Endothelial cell of umbilical vein (primary cell): ENCODE measurements at regions not wholly inside any gene's neighbourhood (a gene's known extent, or its start where the extent isn't known, plus 50 kb on each side); places are given as distances from the start of the nearest gene placed in this dataset.

Source experiments
- BruUV-seq: library from RNA; stranded (reverse); fragments of 400-500 nt; replicated peaks from 2 replicates; lab custom pipeline; 2021; lab: Mats Ljungman, UMichigan
- CTCF ChIA-PET: fragments of 300-600, 350-600 bp; sonication (Branson Sonifier 250); formaldehyde crosslinking; loops from one replicate; lab custom pipeline; 2021; ENCODE audit warnings: antibody characterized with exemption, inconsistent platforms; lab: Charles Lee
- POLR2A ChIA-PET: fragments of 300-600, 350-600 bp; sonication (Branson Sonifier 250); formaldehyde crosslinking; loops from one replicate; lab custom pipeline; 2021; ENCODE audit warnings: antibody characterized with exemption, inconsistent platforms; lab: Charles Lee
- DNase-seq: peaks from one replicate; pipeline ENCODE4 v3.0.0-alpha.2; 2011; ENCODE audit warnings: low read depth, low spot score
- FAIRE-seq: peaks from 2 replicates; lab custom pipeline; 2011; peaks lifted over from hg19 to GRCh38; lab: Jason Lieb, UNC
- H2AFZ ChIP-seq: 2 replicates; pipeline ENCODE4 v1.6.0; 2012; ENCODE audit warnings: low read depth, low read length, control low read depth, inconsistent platforms
- H3K27ac ChIP-seq: 2 replicates; pipeline ENCODE4 v1.5.1; 2011; ENCODE audit warnings: low read depth, mild to moderate bottlenecking, control low read depth, low read length, moderate library complexity; ENCODE audit not compliant: insufficient read depth
- H3K27me3 ChIP-seq, 2 experiments: 2 replicates each; pipeline versions ENCODE4 v1.6.0 to v1.6.1; 2011; ENCODE audit warnings: low read length in 2 of 2, mixed read lengths in 1 of 2; ENCODE audit not compliant: control insufficient read depth in 2 of 2, insufficient read depth in 2 of 2
- H3K36me3 ChIP-seq, 2 experiments: 2 replicates in 1 of 2; 3 replicates in 1 of 2; pipeline ENCODE4 v1.5.1; 2011; ENCODE audit warnings: low read length in 2 of 2, mild to moderate bottlenecking in 1 of 2, moderate library complexity in 1 of 2; ENCODE audit not compliant: control insufficient read depth in 2 of 2, insufficient read depth in 2 of 2; ENCODE audit errors: extremely low read depth in 1 of 2
- H3K4me1 ChIP-seq: 3 replicates; pipeline ENCODE4 v1.5.1; 2011; ENCODE audit warnings: mild to moderate bottlenecking, low read length; ENCODE audit not compliant: control insufficient read depth, insufficient read depth; ENCODE audit errors: extremely low read depth
- H3K4me2 ChIP-seq: 2 replicates; pipeline ENCODE4 v1.6.1; 2011; ENCODE audit warnings: low read length, control low read depth, mixed read lengths; ENCODE audit not compliant: insufficient read depth
- H3K4me3 ChIP-seq, 3 experiments: fragments of 200-600 bp in 1 of 3; sonication (generic), shearing (Covaris generic) in 1 of 3; replicated peaks in 1 of 3; 2 replicates each; pipeline ENCODE4 v1.5.1; 2011 to 2016; ENCODE audit warnings: control low read depth in 3 of 3, low read length in 3 of 3, mild to moderate bottlenecking in 2 of 3, inconsistent platforms in 1 of 3, low read depth in 1 of 3, moderate library complexity in 1 of 3; ENCODE audit not compliant: insufficient read depth in 1 of 3
- H3K79me2 ChIP-seq: 2 replicates; pipeline ENCODE4 v1.6.0; 2012; ENCODE audit warnings: low read length, inconsistent platforms; ENCODE audit not compliant: control insufficient read depth, insufficient read depth
- H3K9ac ChIP-seq: replicated peaks from 2 replicates; pipeline ENCODE3; 2011; ENCODE audit warnings: low read length, control low read depth; ENCODE audit not compliant: insufficient read depth; ENCODE audit errors: extremely low read depth
- H3K9me1 ChIP-seq: replicated peaks from 3 replicates; pipeline ENCODE4 v1.6.0; 2011; ENCODE audit warnings: mild to moderate bottlenecking, low read length; ENCODE audit not compliant: control insufficient read depth, insufficient read depth; ENCODE audit errors: extremely low read depth
- H3K9me3 ChIP-seq: replicated peaks from 2 replicates; pipeline ENCODE4 v1.5.1; 2012; ENCODE audit warnings: low read length, inconsistent platforms; ENCODE audit not compliant: control insufficient read depth, insufficient read depth
- H4K20me1 ChIP-seq: replicated peaks from 2 replicates; pipeline ENCODE3; 2011; ENCODE audit warnings: mild to moderate bottlenecking, low read length; ENCODE audit not compliant: control insufficient read depth, insufficient read depth; ENCODE audit errors: extremely low read depth
- EZH2 ChIP-seq: IDR thresholded peaks from 2 replicates; pipeline ENCODE4 v1.6.1; 2012; ENCODE audit warnings: borderline replicate concordance, low read depth, mild to moderate bottlenecking, moderate library complexity, low read length, inconsistent platforms; ENCODE audit not compliant: severe bottlenecking
- FOS ChIP-seq: IDR thresholded peaks from 2 replicates; pipeline ENCODE4 v1.6.1; 2011; ENCODE audit warnings: mild to moderate bottlenecking, low read length, moderate library complexity, borderline replicate concordance; ENCODE audit not compliant: insufficient read depth
- GATA2 ChIP-seq: IDR thresholded peaks from 2 replicates; pipeline ENCODE4 v1.7.0; 2011; ENCODE audit warnings: low read depth, mild to moderate bottlenecking, moderate library complexity, mixed read lengths, low read length; ENCODE audit not compliant: insufficient read length, insufficient read depth
- JUN ChIP-seq: IDR thresholded peaks from 2 replicates; pipeline ENCODE4 v1.6.1; 2011; ENCODE audit warnings: borderline replicate concordance, low read depth; ENCODE audit not compliant: insufficient read length, insufficient read depth
- MYC ChIP-seq: IDR thresholded peaks from one replicate; pipeline ENCODE4 v1.6.1; 2011; ENCODE audit warnings: mild to moderate bottlenecking, low read depth, low read length
- POLR2A ChIP-seq: IDR thresholded peaks from 2 replicates; pipeline ENCODE4 v1.6.1; 2012; ENCODE audit warnings: low read depth, mild to moderate bottlenecking, control low read depth, low read length
- POLR2AphosphoS5 ChIP-seq: IDR thresholded peaks from 2 replicates; pipeline ENCODE4 v1.6.1; 2012; ENCODE audit warnings: low read depth, mild to moderate bottlenecking, control low read depth, low read length, moderate library complexity; ENCODE audit not compliant: insufficient read depth
- dilution Hi-C: fragments of 300-500 bp; cut with MboI; formaldehyde crosslinking; loops from one replicate; pipeline ENCODE4 v1.15.0; 2019; ENCODE audit warnings: low sequenced_read_pairs; ENCODE audit not compliant: extremely low pct_ligation_motif_present
- intact Hi-C: fragments of 100-400 bp; cut with micrococcal nuclease; formaldehyde crosslinking; loops from one replicate; pipeline ENCODE4 v1.10.0; 2022
- TF ChIP-seq, protein P1 (sequence below): IDR thresholded peaks from 2 replicates; pipeline ENCODE4 v1.6.1; 2011; ENCODE audit not compliant: insufficient read depth, insufficient read length
- TF ChIP-seq, protein P2 (sequence below), 2 donors: IDR thresholded peaks; 1 replicate in 1 of 2; 2 replicates in 1 of 2; pipeline ENCODE4 v1.5.1; 2011; ENCODE audit warnings: low read length in 2 of 2, mild to moderate bottlenecking in 2 of 2, moderate library complexity in 2 of 2, control low read depth in 1 of 2, inconsistent platforms in 1 of 2, low read depth in 1 of 2; ENCODE audit not compliant: insufficient read depth in 1 of 2; ENCODE audit errors: extremely low read depth in 1 of 2

DNA sequence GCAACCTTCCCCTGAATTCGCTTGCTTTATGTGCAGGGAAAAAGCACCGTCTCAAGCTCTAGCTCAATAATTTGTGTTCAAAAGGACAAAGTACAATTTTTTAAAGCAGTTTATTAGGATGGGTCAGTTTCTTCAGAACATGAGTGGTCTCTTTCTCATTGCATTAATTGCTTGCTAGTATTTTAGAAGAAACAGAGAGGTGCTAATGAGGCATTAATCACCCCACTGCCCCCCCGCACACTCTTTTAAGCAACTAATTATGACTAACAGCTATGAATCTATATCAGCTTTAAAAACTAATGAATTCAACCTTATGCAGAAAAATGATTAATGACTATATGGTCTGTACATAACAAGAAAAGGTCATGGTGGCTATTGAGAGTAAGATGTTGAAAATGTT, 262.1 kb upstream of the ST6GAL2 start:
- no peaks in the 10 kb centered on the region for H3K27me3 ChIP-seq
- DNase-seq, result no peak
- no peak for FAIRE-seq
- H3K9me3 ChIP-seq, result peaks cover 5% of the 10 kb centered on the region
- TF ChIP-seq POLR2A, result no peak
- no peak for TF ChIP-seq GATA2
- TF ChIP-seq, protein P1, sequence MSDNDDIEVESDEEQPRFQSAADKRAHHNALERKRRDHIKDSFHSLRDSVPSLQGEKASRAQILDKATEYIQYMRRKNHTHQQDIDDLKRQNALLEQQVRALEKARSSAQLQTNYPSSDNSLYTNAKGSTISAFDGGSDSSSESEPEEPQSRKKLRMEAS, result no peak
- no peak for TF ChIP-seq FOS
- no peak for TF ChIP-seq MYC
- TF ChIP-seq, protein P2, sequence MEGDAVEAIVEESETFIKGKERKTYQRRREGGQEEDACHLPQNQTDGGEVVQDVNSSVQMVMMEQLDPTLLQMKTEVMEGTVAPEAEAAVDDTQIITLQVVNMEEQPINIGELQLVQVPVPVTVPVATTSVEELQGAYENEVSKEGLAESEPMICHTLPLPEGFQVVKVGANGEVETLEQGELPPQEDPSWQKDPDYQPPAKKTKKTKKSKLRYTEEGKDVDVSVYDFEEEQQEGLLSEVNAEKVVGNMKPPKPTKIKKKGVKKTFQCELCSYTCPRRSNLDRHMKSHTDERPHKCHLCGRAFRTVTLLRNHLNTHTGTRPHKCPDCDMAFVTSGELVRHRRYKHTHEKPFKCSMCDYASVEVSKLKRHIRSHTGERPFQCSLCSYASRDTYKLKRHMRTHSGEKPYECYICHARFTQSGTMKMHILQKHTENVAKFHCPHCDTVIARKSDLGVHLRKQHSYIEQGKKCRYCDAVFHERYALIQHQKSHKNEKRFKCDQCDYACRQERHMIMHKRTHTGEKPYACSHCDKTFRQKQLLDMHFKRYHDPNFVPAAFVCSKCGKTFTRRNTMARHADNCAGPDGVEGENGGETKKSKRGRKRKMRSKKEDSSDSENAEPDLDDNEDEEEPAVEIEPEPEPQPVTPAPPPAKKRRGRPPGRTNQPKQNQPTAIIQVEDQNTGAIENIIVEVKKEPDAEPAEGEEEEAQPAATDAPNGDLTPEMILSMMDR (IDR thresholded peaks at IDR 0.05; ENCODE audit: extremely low read depth in 1 of 2, insufficient read depth in 1 of 2, low read depth in 1 of 2, low read length in 2 of 2), result no peak
- TF ChIP-seq JUN, result no peak
- TF ChIP-seq EZH2, result no peak
- TF ChIP-seq POLR2AphosphoS5, result no peak
- no peaks in the 10 kb centered on the region for H3K79me2 ChIP-seq
- BruUV-seq, result no TSS peak
- no peak overlapping the region for H3K4me3 ChIP-seq
- H3K27ac ChIP-seq, result no peak overlapping the region
- ChIA-PET CTCF (interaction anchor here (1.5 kb wide), 1 partner anchor 31 kb away, joined by 3 read pairs; no protein-coding TSS in a partner anchor), POLR2A (no interaction called here)
- intact Hi-C loops, result no loop called here
- H3K36me3 ChIP-seq, result no peaks in the 10 kb centered on the region
- no peaks in the 10 kb centered on the region for H3K9me1 ChIP-seq
- H4K20me1 ChIP-seq, result no peaks in the 10 kb centered on the region
- H3K9ac ChIP-seq, result no peak overlapping the region
- H3K4me2 ChIP-seq, result no peak overlapping the region
- H3K4me1 ChIP-seq, result no peaks in the 10 kb centered on the region
- dilution Hi-C loops, result no loop called here
- H2AFZ ChIP-seq, result no peak overlapping the region
